HG02588 (cell line): ENCODE measurements at regions not wholly inside any gene's neighbourhood (a gene's known extent, or its start where the extent isn't known, plus 50 kb on each side); places are given as distances from the start of the nearest gene placed in this dataset.
"Not testable (repeated sequence)": the region's sequence is repeated elsewhere in the genome, so short reads cannot be mapped to it uniquely, and the experiment has no call there.

Source experiments
- ATAC-seq: cut with Tn5 transposase; IDR thresholded peaks from one replicate; pipeline ENCODE4 v1.9.1; 2021; ENCODE audit warnings: mild to moderate bottlenecking, moderate library complexity; ENCODE audit not compliant: unreplicated experiment

GRCh38 chr10:53108317-53108934 lies 335.8 kb upstream of the MBL2 start:
- no peak for ATAC-seq

- ATAC-seq, result no peak
Measured at GRCh38 chr10:53107711-53108110, 335.1 kb upstream of the MBL2 start.

GRCh38 chr10:53102424-53102823 lies 329.8 kb upstream of the MBL2 start:
- ATAC-seq, result no peak

GRCh38 chr10:53093878-53094277 lies 321.3 kb upstream of the MBL2 start:
- ATAC-seq, result no peak

- no peak for ATAC-seq
Measured at GRCh38 chr10:53091574-53091973, 319.0 kb upstream of the MBL2 start.

GRCh38 chr10:53088961-53089360 lies 316.4 kb upstream of the MBL2 start:
- ATAC-seq, result no peak

- ATAC-seq, result no peak
Measured at GRCh38 chr10:53079283-53079682, 306.7 kb upstream of the MBL2 start.

GRCh38 chr10:53076948-53077347 lies 304.4 kb upstream of the MBL2 start:
- no peak for ATAC-seq

- no peak for ATAC-seq
Measured at GRCh38 chr10:53075469-53075868, 302.9 kb upstream of the MBL2 start.

- ATAC-seq, result no peak
Measured at GRCh38 chr10:53072144-53072543, 299.6 kb upstream of the MBL2 start.

- no peak for ATAC-seq
Measured at GRCh38 chr10:53071505-53072125, 299.0 kb upstream of the MBL2 start.

- no peak for ATAC-seq
Measured at GRCh38 chr10:53069013-53069412, 296.4 kb upstream of the MBL2 start.

GRCh38 chr10:53064614-53065013 lies 292.0 kb upstream of the MBL2 start:
- no peak for ATAC-seq

GRCh38 chr10:53063805-53064204 lies 291.2 kb upstream of the MBL2 start:
- no peak for ATAC-seq

- no peak for ATAC-seq
Measured at GRCh38 chr10:53052521-53053164, 280.1 kb upstream of the MBL2 start.

GRCh38 chr10:53045315-53045714 lies 272.7 kb upstream of the MBL2 start:
- no peak for ATAC-seq

GRCh38 chr10:53035823-53036222 lies 263.2 kb upstream of the MBL2 start:
- not testable (repeated sequence) for ATAC-seq

- no peak for ATAC-seq
Measured at GRCh38 chr10:53033396-53033795, 260.8 kb upstream of the MBL2 start.

GRCh38 chr10:53029872-53030849 lies 257.6 kb upstream of the MBL2 start:
- ATAC-seq, result not testable (repeated sequence)

GRCh38 chr10:53029449-53029848 lies 256.9 kb upstream of the MBL2 start:
- ATAC-seq, result no peak

- ATAC-seq, result not testable (repeated sequence)
Measured at GRCh38 chr10:53025765-53026164, 253.2 kb upstream of the MBL2 start.
